SK-N-SH treated with all-trans-retinoic acid at 6 μM for 48 hours (cell line): ENCODE measurements at regions not wholly inside any gene's neighbourhood (a gene's known extent, or its start where the extent isn't known, plus 50 kb on each side); places are given as distances from the start of the nearest gene placed in this dataset.
A peak's percentile ranks its signal among the peaks of the same experiment; 100 is the strongest.
"Not testable (repeated sequence)": the region's sequence is repeated elsewhere in the genome, so short reads cannot be mapped to it uniquely, and the experiment has no call there.

ENCODE experiments used
- ATAC-seq: fragments of 200-7000 bp; cut with Tn5 transposase; 3 replicates; pipeline ENCODE4 v1.9.1; 2020; ENCODE audit warnings: mild to moderate bottlenecking, moderate library complexity
- ARNTL ChIP-seq: fragments of 450-650 bp; formaldehyde crosslinking; IDR thresholded peaks from 2 replicates; pipeline ENCODE4 v1.5.0; 2020; ENCODE audit warnings: low read depth, mild to moderate bottlenecking, moderate library complexity, borderline replicate concordance
- BACH2 ChIP-seq: fragments of 250-450 bp; sonication (Bioruptor Pico); IDR thresholded peaks from 2 replicates; pipeline ENCODE4 v1.9.0; 2021; ENCODE audit warnings: mild to moderate bottlenecking, borderline replicate concordance
- CSRNP3 ChIP-seq: fragments of 250-450 bp; sonication (Bioruptor Pico); IDR thresholded peaks from 2 replicates; pipeline ENCODE4 v1.5.1; 2021; ENCODE audit warnings: mild to moderate bottlenecking, moderate library complexity
- ESRRG ChIP-seq: fragments of 250-450 bp; sonication (Bioruptor Pico); IDR thresholded peaks from 2 replicates; pipeline ENCODE4 v1.6.1; 2021; ENCODE audit warnings: mild to moderate bottlenecking
- ISL1 ChIP-seq: fragments of 250-450 bp; sonication (Bioruptor Pico); IDR thresholded peaks from 2 replicates; pipeline ENCODE4 v2.1.2; 2022; ENCODE audit warnings: mild to moderate bottlenecking, moderate library complexity
- OSR1 ChIP-seq: fragments of 250-450 bp; sonication (Bioruptor Pico); IDR thresholded peaks from 2 replicates; pipeline ENCODE4 v1.8.0; 2022; ENCODE audit warnings: moderate library complexity, mild to moderate bottlenecking, inconsistent platforms
- PATZ1 ChIP-seq: fragments of 250-450 bp; sonication (Bioruptor Pico); IDR thresholded peaks from 2 replicates; pipeline ENCODE4 v1.8.0; 2020; ENCODE audit warnings: mild to moderate bottlenecking, moderate library complexity, borderline replicate concordance
- POU6F1 ChIP-seq: fragments of 250-450 bp; sonication (Bioruptor Pico); IDR thresholded peaks from 2 replicates; pipeline ENCODE4 v1.8.0; 2021; ENCODE audit warnings: low read depth, mild to moderate bottlenecking, moderate library complexity, borderline replicate concordance
- PPARA ChIP-seq: fragments of 250-450 bp; sonication (Bioruptor Pico); IDR thresholded peaks from 2 replicates; pipeline ENCODE4 v1.5.0; 2020; ENCODE audit warnings: mild to moderate bottlenecking, borderline replicate concordance
- RARB ChIP-seq: fragments of 250-450 bp; sonication (Bioruptor Pico); IDR thresholded peaks from 2 replicates; pipeline ENCODE4 v1.8.0; 2021; ENCODE audit warnings: mild to moderate bottlenecking, moderate library complexity
- SNAI2 ChIP-seq: fragments of 250-450 bp; sonication (Bioruptor Pico); IDR thresholded peaks from 2 replicates; pipeline ENCODE4 v1.5.0; 2020; ENCODE audit warnings: mild to moderate bottlenecking, moderate library complexity
- TCF4 ChIP-seq: fragments of 250-450 bp; sonication (Bioruptor Pico); IDR thresholded peaks from 2 replicates; pipeline ENCODE4 v1.8.0; 2021; ENCODE audit warnings: mild to moderate bottlenecking, moderate library complexity, borderline replicate concordance
- TOX ChIP-seq: fragments of 250-450 bp; sonication (Bioruptor Pico); IDR thresholded peaks from 2 replicates; pipeline ENCODE4 v1.8.0; 2021; ENCODE audit warnings: mild to moderate bottlenecking, moderate library complexity, borderline replicate concordance
- TSHZ2 ChIP-seq: fragments of 250-450 bp; sonication (Bioruptor Pico); IDR thresholded peaks from 2 replicates; pipeline ENCODE4 v1.5.0; 2020; ENCODE audit warnings: mild to moderate bottlenecking, moderate library complexity
- ZC3H10 ChIP-seq: fragments of 250-450 bp; sonication (Bioruptor Pico); IDR thresholded peaks from 2 replicates; pipeline ENCODE4 v1.5.1; 2021; ENCODE audit warnings: mild to moderate bottlenecking, moderate library complexity
- ZFP3 ChIP-seq: fragments of 250-450 bp; sonication (Bioruptor Pico); IDR thresholded peaks from 2 replicates; pipeline ENCODE4 v1.5.0; 2020; ENCODE audit warnings: mild to moderate bottlenecking, moderate library complexity
- ZFP30 ChIP-seq: fragments of 450-650 bp; formaldehyde crosslinking; IDR thresholded peaks from 2 replicates; pipeline ENCODE4 v1.5.0; 2022; ENCODE audit warnings: mild to moderate bottlenecking, moderate library complexity
- ZNF565 ChIP-seq: fragments of 450-650 bp; formaldehyde crosslinking; conservative IDR thresholded peaks from 2 replicates; pipeline ENCODE4 v1.5.0; 2020; ENCODE audit warnings: low read depth, mild to moderate bottlenecking, moderate library complexity
- ZNF70 ChIP-seq: fragments of 450-650 bp; formaldehyde crosslinking; IDR thresholded peaks from 2 replicates; pipeline ENCODE4 v1.5.0; 2020; ENCODE audit warnings: mild to moderate bottlenecking, moderate library complexity
- ZNF8 ChIP-seq: fragments of 450-650 bp; formaldehyde crosslinking; IDR thresholded peaks from 2 replicates; pipeline ENCODE4 v1.5.0; 2020; ENCODE audit warnings: mild to moderate bottlenecking, moderate library complexity
- TF ChIP-seq, protein P1 (sequence below): fragments of 250-450 bp; sonication (Bioruptor Pico); IDR thresholded peaks from 2 replicates; pipeline ENCODE4 v1.5.1; 2020; ENCODE audit warnings: low read depth, mild to moderate bottlenecking, moderate library complexity

DNA sequence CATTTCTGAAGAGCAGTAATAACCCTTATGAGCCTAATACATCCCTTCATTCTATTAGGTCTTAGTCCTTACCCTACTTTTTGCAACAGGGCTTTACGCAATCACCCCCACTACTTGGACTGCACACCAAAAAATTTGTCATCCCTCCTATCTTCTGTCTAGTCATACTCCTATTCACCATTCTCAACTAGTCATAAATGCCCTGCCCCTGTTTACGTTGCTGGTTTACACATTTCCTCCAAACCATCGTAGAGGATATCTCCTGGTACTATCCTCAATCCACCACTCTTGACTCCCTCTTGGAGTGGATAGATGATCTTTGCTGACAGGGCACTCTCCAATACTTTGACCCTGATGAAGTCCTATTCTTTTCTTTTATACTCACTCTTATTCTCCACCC, 98.2 kb upstream of the CCNG1 start:
- no peak for ATAC-seq
- no peak for TF ChIP-seq PPARA (CRISPR knock-in tag)
- TF ChIP-seq ESRRG (CRISPR knock-in tag), result no peak
- no peak for TF ChIP-seq TCF4
- TF ChIP-seq ZNF8 (CRISPR knock-in tag), result no peak
- no peak for TF ChIP-seq SNAI2 (CRISPR knock-in tag)
- TF ChIP-seq ZC3H10 (CRISPR knock-in tag), result no peak
- TF ChIP-seq, protein P1, sequence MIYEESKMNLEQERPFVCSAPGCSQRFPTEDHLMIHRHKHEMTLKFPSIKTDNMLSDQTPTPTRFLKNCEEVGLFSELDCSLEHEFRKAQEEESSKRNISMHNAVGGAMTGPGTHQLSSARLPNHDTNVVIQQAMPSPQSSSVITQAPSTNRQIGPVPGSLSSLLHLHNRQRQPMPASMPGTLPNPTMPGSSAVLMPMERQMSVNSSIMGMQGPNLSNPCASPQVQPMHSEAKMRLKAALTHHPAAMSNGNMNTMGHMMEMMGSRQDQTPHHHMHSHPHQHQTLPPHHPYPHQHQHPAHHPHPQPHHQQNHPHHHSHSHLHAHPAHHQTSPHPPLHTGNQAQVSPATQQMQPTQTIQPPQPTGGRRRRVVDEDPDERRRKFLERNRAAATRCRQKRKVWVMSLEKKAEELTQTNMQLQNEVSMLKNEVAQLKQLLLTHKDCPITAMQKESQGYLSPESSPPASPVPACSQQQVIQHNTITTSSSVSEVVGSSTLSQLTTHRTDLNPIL (CRISPR knock-in tag), result no peak

DNA sequence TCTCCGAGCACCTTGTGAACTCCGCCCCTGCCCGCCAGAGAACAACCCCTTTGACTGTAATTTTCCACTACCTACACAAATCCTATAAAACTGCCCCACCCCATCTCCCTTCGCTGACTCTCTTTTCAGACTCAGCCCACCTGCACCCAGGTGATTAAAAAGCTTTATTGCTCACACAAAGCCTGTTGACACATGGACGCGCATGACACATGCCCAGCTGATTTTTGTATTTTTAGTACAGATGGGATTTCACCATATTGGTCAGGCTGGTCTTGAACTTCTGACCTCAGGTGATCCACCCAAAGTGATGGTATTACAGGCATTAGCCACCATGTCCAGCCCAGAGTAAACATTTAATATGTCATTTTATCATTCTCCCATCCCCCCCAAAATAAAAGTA, 97.0 kb upstream of the CCNG1 start:
- ATAC-seq, result not testable (repeated sequence)

- no peak for TF ChIP-seq TSHZ2 (CRISPR knock-in tag)
- no peak for ATAC-seq
These were observed 95.1 kb upstream of the CCNG1 start for GRCh38 chr5:163342306-163342705.

- no peak for ATAC-seq
- TF ChIP-seq POU6F1 (no peak), ZNF70 (CRISPR knock-in tag) (no peak), ZNF8 (CRISPR knock-in tag) (no peak), ZFP3 (CRISPR knock-in tag) (no peak), PPARA (CRISPR knock-in tag) (no peak), TCF4 (no peak), OSR1 (CRISPR knock-in tag) (no peak), TOX (CRISPR knock-in tag) (no peak), SNAI2 (CRISPR knock-in tag) (no peak), ARNTL (CRISPR knock-in tag) (no peak), RARB (CRISPR knock-in tag) (no peak)
- TF ChIP-seq, protein P1 (CRISPR knock-in tag), result no peak
- TF ChIP-seq, all 23 proteins: peak for 0
These were observed 92.2 kb upstream of the CCNG1 start for GRCh38 chr5:163345216-163345615.

DNA sequence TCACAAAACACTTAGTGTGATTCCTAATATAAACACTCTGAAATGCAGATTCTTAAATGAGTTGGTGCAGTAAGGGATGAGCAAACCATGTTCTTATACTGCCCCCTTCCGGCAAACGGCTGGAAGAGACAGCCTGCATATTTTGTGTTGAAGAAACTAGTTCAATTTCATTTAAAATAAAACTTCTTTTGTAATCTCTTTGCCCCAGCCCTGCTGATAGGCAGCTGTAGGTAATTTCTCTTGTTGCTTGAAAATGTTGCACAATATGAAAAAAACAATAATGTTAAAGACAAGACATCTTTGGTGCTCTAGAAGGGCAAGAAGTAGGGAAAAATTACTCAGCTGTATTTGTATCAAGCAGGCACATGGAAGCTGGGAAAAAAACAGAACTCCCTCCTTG, 89.7 kb upstream of the CCNG1 start:
- peak; percentile 88 for ATAC-seq
- TF ChIP-seq PATZ1 (CRISPR knock-in tag), result no peak
- TF ChIP-seq ZFP3 (CRISPR knock-in tag), result no peak
- TF ChIP-seq PPARA (CRISPR knock-in tag), result no peak
- TF ChIP-seq ZC3H10 (CRISPR knock-in tag), result no peak
- no peak for TF ChIP-seq ZNF565 (CRISPR knock-in tag)
- no peak for TF ChIP-seq ZFP30 (CRISPR knock-in tag)
- no peak for TF ChIP-seq BACH2
- TF ChIP-seq ZNF8 (CRISPR knock-in tag), result no peak
- no peak for TF ChIP-seq RARB (CRISPR knock-in tag)
- TF ChIP-seq SNAI2 (CRISPR knock-in tag), result no peak
- TF ChIP-seq CSRNP3 (CRISPR knock-in tag), result no peak
- no peak for TF ChIP-seq TOX (CRISPR knock-in tag)
- no peak for TF ChIP-seq ISL1 (CRISPR knock-in tag)
